Endodermal cell (in vitro differentiated cells): ENCODE measurements at regions not wholly inside any gene's neighbourhood (a gene's known extent, or its start where the extent isn't known, plus 50 kb on each side); places are given as distances from the start of the nearest gene placed in this dataset.

Experiments used
- DNase-seq: peaks from one replicate; pipeline ENCODE4 v3.0.0-alpha.2; 2017
- H3K27ac ChIP-seq: 2 replicates; pipeline ENCODE4 v1.5.1; 2013; ENCODE audit warnings: mild to moderate bottlenecking, low read depth, low read length, moderate library complexity
- H3K27me3 ChIP-seq: 2 replicates; pipeline ENCODE4 v1.6.1; 2013; ENCODE audit warnings: mild to moderate bottlenecking, low read length, moderate library complexity; ENCODE audit not compliant: insufficient read depth, control insufficient read depth, poor library complexity, severe bottlenecking
- H3K36me3 ChIP-seq: 2 replicates; pipeline ENCODE4 v1.7.0; 2013; ENCODE audit warnings: mild to moderate bottlenecking, low read length, moderate library complexity; ENCODE audit not compliant: control insufficient read depth, insufficient read depth
- H3K4me1 ChIP-seq: one replicate; pipeline ENCODE4 v1.7.0; 2013; ENCODE audit warnings: low read length; ENCODE audit not compliant: control insufficient read depth, insufficient read depth
- H3K4me3 ChIP-seq: 2 replicates; pipeline ENCODE4 v1.5.1; 2013; ENCODE audit warnings: mild to moderate bottlenecking, low read length, moderate library complexity
- H3K9ac ChIP-seq: 2 replicates; pipeline ENCODE4 v1.6.1; 2013; ENCODE audit warnings: mild to moderate bottlenecking, low read length, moderate library complexity; ENCODE audit not compliant: poor library complexity, severe bottlenecking; ENCODE audit errors: extremely low read depth
- H3K9me3 ChIP-seq: 2 replicates; pipeline ENCODE4 v1.6.1; 2013; ENCODE audit warnings: mild to moderate bottlenecking, low read length, moderate library complexity; ENCODE audit not compliant: control insufficient read depth
- H3K27ac Mint-ChIP-seq: 2 replicates; pipeline ENCODE4 v1.8.0; 2020; ENCODE audit warnings: mixed read lengths
- H3K27me3 Mint-ChIP-seq: 2 replicates; pipeline ENCODE4 v1.8.0; 2021; ENCODE audit warnings: mild to moderate bottlenecking, mixed read lengths; ENCODE audit not compliant: insufficient read depth
- H3K36me3 Mint-ChIP-seq: 2 replicates; pipeline ENCODE4 v1.8.0; 2020; ENCODE audit warnings: low read depth, mixed read lengths
- H3K4me1 Mint-ChIP-seq: 2 replicates; pipeline ENCODE4 v1.8.0; 2020; ENCODE audit warnings: mixed read lengths
- H3K4me3 Mint-ChIP-seq: 2 replicates; pipeline ENCODE4 v1.8.0; 2020; ENCODE audit warnings: mild to moderate bottlenecking, moderate library complexity, mixed read lengths
- H3K9me3 Mint-ChIP-seq: 2 replicates; pipeline ENCODE4 v1.8.0; 2020; ENCODE audit warnings: mild to moderate bottlenecking, mixed read lengths
- CTCF ChIP-seq: fragments of 200-600 bp; sonication (generic); conservative IDR thresholded peaks from 2 replicates; pipeline ENCODE4 v1.5.0; 2021; ENCODE audit warnings: antibody characterized with exemption, mild to moderate bottlenecking
- WGBS, 2 experiments: methylation state at CpG; one replicate each; pipeline versions ENCODE4 v1.1.5 to v1.1.7; 2013; ENCODE audit warnings: missing lambda C conversion rate in 2 of 2, mixed read lengths in 1 of 2; ENCODE audit not compliant: insufficient coverage in 1 of 2, insufficient read length in 1 of 2; 5-methylcytosine and 5-hydroxymethylcytosine counted together

DNA sequence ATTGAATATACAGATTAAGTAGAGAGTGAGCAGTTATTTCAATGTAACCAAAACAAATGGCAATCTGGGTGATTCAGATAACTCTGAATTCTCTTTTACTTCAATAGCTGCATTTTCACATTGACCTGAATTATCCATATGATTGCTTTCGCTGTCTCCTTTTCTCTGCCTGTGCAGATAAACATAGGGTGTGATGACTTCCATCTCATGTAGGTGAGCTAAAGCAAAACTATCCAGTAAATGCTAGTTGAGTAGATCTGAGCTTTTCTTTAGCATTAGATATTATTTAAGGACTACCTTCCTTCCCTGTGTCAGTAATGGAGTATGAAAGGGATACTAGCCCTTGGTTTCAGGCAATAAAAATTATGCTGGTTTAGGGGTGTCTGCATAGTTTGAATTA lies 288.6 kb downstream of the OXSM start:
- Mint-ChIP-seq H3K36me3 (no peaks in the 10 kb centered on the region), H3K9me3 (no peaks in the 10 kb centered on the region), H3K4me1 (no peaks in the 10 kb centered on the region), H3K27me3 (no peaks in the 10 kb centered on the region), H3K4me3 (no peak overlapping the region), H3K27ac (no peak overlapping the region)
- Histone ChIP-seq H3K4me3 (no peak overlapping the region), H3K36me3 (no peaks in the 10 kb centered on the region), H3K9ac (no peak overlapping the region), H3K27me3 (no peaks in the 10 kb centered on the region), H3K4me1 (no peaks in the 10 kb centered on the region), H3K27ac (no peak overlapping the region), H3K9me3 (no peaks in the 10 kb centered on the region)
- 95 to 100% methylated on average over 1 of the region's 1 CpG for WGBS, 2 experiments
- no peak for TF ChIP-seq CTCF
- DNase-seq: no peak

DNA sequence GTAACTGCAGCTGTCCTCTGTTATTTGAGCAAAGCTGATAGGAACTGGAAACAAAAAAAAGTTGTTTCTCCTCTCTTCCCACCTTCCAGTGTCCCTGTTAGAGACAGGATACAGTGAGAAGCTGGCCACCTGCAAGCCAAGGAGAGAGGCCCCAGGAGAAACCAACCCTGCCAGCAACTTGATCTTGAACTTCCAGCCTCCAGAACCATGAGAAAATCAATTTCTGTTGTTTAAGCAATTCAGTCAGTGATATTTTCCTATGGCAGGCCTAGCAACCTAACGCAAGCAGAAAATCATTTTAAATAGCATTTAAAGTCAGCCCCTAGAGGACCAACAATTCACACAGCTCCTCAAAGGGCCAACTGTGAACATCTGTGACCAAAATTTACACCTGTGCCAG lies 291.3 kb downstream of the OXSM start:
- Histone ChIP-seq H3K36me3 (no peaks in the 10 kb centered on the region), H3K4me1 (no peaks in the 10 kb centered on the region), H3K9ac (no peak overlapping the region), H3K27ac (no peak overlapping the region), H3K4me3 (no peak overlapping the region), H3K27me3 (no peaks in the 10 kb centered on the region), H3K9me3 (peaks cover 2% of the 10 kb centered on the region)
- Mint-ChIP-seq H3K36me3 (no peaks in the 10 kb centered on the region), H3K27ac (no peak overlapping the region), H3K4me1 (no peaks in the 10 kb centered on the region), H3K27me3 (no peaks in the 10 kb centered on the region), H3K4me3 (no peak overlapping the region), H3K9me3 (peaks cover 2% of the 10 kb centered on the region)
- TF ChIP-seq CTCF: no peak
- DNase-seq: no peak
- WGBS, 2 experiments: 83 to 91% methylated on average over 1 of the region's 1 CpG

DNA sequence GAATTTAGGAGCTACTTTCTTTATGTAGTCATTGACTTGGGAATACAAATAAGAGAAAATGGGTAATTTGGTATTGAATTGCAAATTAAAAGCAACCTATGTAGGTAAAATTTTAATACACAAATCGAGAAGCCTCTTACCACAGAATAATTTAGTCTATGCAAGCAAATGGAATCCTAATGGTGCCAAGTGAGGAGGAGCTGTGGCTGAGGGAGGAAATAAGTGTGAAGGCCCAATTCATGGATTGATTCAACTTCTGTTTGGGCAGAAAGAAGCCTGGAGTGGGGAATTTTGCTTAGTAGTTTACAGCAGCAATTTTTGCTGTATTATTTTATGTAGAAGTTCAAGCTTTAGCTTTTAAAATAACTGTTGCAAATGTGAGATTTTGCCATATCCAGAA lies 291.9 kb downstream of the OXSM start:
- peaks cover 8% of the 10 kb centered on the region for H3K9me3 Mint-ChIP-seq
- Histone ChIP-seq H3K9me3 (peaks cover 9% of the 10 kb centered on the region), H3K4me1 (no peaks in the 10 kb centered on the region), H3K36me3 (no peaks in the 10 kb centered on the region), H3K27ac (no peak overlapping the region), H3K27me3 (no peaks in the 10 kb centered on the region), H3K9ac (no peak overlapping the region), H3K4me3 (no peak overlapping the region)
- H3K27ac Mint-ChIP-seq: no peak overlapping the region
- H3K27me3 Mint-ChIP-seq: no peaks in the 10 kb centered on the region
- H3K36me3 Mint-ChIP-seq: no peaks in the 10 kb centered on the region
- no peak for DNase-seq
- H3K4me1 Mint-ChIP-seq: no peaks in the 10 kb centered on the region
- 89% methylated on average over 1 of the region's 1 CpG; no CpG with 5 or more reads in 1 of the 2 experiments for WGBS, 2 experiments
- TF ChIP-seq CTCF: no peak
- no peak overlapping the region for H3K4me3 Mint-ChIP-seq
